Endothelial cell of hepatic sinusoid (primary cell): ENCODE measurements at regions not wholly inside any gene's neighbourhood (a gene's known extent, or its start where the extent isn't known, plus 50 kb on each side); places are given as distances from the start of the nearest gene placed in this dataset.
"Not testable (repeated sequence)": the region's sequence is repeated elsewhere in the genome, so short reads cannot be mapped to it uniquely, and the experiment has no call there.

Experiments
- in situ Hi-C: cut with HindIII; loops from 2 replicates; pipeline ENCODE4 v1.10.0; 2017; ENCODE audit warnings: low sequenced_read_pairs

DNA sequence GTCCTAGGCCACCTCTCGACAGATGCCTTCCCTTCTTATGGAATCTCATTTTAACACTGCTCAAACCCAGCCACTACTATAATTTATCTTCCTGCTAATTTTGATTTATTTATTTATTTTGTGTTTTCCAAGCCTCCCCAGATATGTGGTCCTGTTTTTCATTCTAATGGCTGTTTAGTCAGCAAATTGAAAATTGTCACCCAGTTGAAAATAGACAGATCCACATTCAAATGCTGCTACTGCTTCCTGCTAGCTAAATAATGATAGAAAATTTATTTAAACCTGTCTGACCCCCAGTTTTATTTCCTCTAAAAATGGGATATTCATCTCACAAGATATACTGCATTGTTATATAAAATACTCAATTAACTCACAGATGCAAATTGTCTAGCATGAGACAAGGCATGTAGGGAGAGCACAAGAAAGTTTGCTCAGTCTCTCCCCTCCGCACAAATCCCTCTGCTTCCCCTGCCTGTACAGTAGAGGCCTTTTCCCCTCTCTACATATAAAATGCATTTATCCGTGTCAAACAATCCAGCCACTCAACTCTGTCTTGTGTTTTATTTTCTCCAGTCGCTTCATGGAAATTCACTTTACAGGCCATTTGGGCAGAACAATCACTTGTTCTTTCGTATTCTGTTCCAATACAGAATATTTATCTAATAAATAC is 389.9 kb downstream of the SOX11 start:
- in situ Hi-C loops, result no loop called here

DNA sequence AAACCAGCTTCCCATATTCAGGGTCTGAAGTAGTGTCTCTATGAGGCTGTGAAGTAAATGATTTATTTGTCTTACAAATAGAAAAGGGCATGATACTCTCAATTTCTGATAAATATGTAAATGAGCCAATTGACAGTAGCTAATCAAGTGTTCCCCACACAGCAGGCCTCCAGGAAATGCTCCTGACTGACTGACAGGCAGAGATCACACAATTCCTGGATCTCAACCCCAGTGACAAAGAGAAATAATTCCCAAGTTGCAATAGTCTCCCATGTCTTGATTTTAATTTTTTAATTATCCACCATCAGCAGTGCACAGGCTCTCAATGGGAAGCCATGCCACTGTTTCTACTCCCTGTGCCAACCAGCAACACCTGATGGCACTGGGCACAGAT is 390.4 kb downstream of the SOX11 start:
- in situ Hi-C loops, result no loop called here

DNA sequence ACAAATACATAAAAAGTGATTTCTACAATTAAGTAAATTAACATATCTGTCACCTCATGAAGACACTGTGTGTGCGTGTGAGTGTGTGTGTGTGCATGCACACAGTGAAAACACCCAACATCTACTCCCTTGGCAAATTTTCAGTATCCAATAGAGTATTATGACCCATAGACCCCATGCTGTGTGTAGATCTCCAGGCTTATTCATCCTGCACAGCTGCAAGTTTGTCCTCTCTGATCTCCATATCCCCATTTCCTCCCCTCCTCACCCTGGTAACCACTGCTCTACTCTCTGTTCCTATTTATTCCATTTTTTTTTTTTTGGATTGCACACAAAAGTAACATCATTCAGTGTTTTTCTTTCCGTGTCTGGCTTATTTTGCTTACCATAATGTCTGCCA is 391.0 kb downstream of the SOX11 start:
- in situ Hi-C loops, result no loop called here

DNA sequence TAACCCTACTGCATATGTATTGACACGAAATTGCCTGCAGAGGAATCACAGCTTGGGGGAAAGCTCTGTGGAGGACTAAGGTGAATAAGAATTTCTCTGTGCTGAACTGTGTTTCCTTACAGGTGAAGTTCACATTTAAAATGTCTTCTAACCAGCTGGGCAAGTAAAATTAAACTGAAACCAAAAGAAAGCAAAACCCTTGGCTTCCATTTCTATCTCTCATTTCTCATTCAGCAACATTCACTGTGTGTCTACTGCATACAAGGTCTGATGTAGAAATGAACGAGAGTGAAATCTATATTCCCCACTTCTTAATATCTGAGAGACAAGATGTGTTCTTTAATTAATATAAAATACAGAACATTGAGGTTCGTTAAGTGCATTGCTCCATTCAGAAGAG is 397.3 kb downstream of the SOX11 start:
- in situ Hi-C loops, result no loop called here

DNA sequence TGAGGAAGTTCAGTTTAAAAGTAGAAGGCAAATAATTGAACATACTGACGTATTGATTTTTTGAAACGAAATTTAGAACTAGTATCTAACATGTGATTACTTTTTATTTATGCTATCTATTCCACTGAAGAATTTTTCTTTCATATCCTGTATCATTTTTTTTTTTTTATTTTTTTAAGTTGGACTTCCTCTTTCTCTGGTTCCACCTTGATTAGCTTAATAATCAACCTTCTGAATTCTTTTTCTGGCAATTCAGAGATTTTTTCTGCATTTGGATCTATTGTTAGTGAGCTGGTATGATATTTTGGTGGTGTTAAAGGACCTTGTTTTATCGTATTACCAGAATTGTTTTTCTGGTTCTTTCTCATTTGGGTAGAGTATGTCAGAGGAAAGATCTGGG is 411.2 kb downstream of the SOX11 start:
- in situ Hi-C loops, result no loop called here

DNA sequence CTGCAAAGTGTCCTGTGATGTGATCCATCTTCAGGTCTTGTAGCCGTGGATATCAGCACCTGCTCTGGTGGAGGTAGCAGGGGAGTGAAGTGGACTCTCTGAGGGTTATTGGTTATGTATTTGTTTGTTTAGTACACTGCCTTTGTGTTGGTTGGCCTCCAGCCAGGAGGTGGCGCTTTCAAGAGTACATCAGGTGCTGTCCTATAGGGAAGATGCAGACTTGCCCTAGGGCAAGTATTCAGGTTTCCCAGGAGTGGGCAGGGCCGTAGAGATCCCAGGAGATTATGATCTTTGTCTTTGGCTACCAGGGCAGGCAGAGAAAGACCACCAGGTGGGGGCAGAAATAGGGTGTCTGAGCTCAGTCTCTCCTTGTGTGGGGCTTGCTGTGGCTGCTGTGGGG is 411.8 kb downstream of the SOX11 start:
- in situ Hi-C loops, result no loop called here

DNA sequence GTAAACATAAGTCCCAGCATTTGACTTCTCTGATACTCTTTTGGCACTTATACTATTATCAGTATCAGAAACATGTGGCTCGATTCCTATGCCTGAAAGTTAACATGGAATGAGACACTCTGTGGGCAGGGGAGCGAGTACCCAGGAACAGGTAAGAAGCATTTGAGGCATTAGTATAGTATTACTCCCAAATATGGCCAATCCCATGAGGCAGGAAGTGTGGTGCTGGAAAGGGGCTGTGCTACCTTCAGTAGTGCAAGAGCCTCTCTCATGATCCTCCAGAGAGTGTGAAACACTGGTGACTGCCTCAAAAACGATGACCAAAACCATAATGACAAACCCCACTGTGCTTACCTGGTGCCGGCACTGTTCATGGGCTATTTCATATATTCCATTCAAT is 415.1 kb downstream of the SOX11 start:
- in situ Hi-C loops, result no loop called here

DNA sequence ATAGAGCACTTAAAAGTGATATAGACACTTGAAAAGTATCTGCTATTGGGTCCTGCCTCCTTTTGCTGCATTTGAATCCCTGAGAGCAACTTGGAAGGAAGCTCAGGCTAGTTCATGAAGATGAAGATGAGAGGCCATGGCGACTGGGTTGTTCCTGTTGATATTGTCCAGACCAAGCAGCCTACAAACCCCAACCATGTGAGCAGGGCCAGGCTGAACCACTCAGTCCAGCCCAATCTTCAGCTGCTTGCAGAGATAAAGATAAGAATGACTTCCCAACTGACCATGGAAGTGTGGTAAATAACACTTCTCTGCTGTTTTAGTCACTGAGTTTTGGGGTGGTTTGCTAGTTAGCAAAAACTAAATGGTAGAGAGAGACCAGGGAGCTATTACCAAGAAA is 417.6 kb downstream of the SOX11 start:
- in situ Hi-C loops, result no loop called here

DNA sequence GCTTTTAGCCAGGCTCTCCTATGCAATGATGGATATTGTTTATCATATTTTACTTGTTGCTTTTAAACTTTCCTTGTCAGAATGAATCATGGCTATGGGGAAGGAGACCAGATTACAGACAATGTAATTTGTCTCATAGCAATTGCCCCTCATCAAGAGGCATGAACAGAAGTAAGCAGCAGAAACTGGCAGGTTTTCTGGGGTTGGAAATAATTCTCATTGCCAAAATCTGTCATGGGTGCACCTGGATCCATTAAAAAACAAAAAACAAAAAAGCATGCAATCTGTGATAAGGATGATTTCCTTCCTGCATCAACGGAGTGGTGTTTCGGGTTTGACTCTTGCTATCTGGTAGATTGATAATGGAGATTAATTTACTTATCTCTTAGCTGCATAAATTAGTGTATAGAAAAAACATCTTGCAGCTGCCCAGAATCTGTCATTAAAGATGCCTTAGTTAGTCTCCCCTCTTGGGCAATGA is 419.6 kb downstream of the SOX11 start:
- in situ Hi-C loops, result no loop called here

DNA sequence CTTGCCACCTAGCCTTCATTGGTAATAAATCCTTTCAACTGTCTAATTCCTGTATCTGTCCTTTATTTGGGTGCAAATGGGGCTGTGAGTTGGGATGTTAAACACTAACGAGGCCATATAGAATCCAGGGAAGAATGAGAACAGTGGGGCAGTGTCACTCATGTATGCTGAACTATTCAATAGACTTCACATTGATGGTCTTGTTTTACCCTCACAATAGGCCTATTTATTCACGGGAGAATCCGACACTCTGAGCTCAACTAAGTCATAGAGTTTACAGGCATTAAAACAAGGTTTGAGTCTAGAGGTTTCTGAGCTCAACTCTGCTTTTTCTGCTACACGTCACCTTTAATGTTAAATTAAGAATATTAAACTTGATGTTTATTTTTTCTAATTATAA is 421.6 kb downstream of the SOX11 start:
- in situ Hi-C loops, result no loop called here

DNA sequence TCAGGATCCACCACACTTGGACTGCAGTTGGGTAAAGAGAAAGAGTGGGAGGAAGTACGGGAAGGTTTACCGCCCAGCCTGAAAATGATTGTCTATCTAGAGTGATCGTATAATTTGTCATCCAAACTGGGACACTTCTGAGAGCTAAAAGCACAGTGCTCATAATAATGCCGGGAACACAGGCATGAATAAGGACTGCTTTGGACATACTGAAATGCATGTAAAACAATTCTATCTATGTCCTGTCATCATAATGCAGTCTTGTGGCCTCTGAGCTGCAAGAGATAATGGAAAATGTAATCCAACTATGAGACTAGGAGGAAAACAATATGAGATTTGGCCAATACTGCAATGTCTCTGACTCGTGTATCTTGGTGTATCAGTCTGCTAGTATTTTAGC is 435.5 kb downstream of the SOX11 start:
- in situ Hi-C loops, result no loop called here

DNA sequence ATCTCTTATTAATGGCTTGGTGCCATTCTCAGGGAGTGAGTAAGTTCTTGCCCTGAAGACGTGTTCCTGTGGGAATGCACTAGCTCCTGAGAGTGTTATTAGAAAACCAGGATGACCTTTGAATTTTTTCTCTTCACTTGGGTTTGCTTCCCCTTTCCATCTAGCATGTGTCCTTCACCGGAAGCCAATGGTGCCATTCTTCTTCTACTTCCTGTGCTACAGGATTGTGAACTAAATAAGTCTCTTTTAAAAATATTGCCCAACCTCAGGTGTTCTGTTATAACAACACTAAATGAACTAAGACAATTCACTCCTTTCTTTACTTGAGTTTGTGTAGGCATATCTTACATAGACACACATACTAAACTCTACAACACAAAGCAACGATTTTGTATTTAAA is 447.0 kb downstream of the SOX11 start:
- in situ Hi-C loops, result no loop called here

DNA sequence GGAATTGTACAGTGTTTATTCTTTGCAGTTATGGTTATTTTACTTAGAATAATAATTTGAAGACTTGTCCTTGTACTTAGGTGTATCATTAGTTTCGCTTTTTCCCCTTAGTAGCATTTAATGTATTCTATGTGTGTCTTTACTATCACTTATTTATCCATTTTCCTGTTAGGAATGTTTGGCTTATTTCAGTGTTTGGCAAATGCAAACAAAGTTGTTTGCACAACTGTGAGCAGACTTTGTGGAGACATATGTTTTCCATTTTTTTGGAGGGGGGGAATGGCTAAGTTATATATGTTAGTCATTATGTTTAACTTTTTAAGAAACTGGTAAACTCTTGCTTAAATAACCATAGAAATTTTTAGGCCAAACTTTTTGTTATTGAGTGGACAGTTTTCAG is 447.7 kb downstream of the SOX11 start:
- in situ Hi-C loops, result no loop called here

DNA sequence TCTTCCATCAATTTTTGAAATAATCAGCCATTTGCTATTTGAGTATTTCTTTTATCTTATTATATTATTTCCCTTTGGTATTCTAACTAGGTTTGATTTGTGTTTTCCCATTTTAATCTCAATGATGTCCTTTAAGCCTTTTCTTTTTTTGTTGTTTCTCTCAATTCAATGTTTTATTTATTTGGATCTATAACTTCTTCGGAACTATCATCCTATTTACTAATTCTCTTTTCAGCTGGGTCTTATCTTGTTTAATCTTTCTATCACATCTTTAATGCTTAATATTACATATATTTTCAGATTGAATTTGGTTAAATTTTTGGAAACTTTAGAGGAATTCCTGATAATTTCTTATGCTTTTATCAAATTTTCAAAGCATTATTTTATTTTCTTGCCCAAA is 448.3 kb downstream of the SOX11 start:
- in situ Hi-C loops, result no loop called here

DNA sequence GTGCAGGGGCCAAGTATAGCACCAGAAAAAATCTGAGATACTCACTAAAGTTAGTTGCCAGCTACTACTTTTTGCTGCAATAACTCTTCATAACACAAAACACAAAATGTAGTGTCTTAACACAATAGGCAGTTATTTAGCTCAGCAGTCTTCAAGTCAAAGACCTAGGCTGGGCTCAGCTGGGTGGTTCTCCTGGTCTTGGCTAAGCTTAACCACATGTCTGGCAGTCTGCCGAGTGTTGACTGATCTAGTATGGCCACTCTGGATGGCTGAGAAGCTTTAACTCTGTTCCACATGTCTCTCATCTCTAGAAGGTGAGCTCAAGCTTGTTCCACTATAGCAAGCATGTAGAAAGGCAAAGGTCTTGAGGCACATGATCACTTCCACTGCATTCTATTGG is 451.6 kb downstream of the SOX11 start:
- in situ Hi-C loops, result no loop called here

DNA sequence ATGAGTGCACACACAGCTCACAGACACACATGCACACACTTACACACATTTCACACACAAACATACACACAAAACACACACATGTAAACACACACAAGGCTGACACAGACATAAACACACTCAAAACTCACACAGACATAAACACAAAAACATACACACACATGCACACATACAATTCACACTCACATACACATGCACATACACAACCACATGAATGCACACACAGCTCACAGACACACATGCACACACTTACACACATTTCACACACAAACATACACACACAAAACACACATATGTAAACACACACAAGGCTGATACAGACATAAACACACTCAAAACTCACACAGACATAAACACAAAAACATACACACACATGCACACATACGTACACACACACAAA is 455.0 kb downstream of the SOX11 start:
- in situ Hi-C loops, result not testable (repeated sequence)

DNA sequence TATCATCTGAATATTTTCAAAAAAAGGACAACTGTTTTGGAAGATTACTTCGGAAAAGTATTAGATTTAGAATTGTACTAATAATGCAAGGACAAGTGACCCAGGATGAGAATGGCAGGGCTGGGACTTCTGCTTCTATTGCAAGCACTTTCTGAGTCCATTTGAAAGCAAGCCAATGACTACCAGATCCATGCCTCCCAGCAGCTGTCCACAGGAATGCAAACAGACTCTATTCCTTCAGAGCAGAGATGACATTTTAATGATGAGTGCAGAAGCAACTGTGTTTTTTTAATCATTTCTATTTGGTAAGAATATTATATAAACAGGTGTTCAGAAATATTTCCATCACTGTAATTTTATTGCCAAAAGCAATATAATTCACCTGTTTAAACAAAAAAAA is 456.7 kb downstream of the SOX11 start:
- in situ Hi-C loops, result no loop called here

DNA sequence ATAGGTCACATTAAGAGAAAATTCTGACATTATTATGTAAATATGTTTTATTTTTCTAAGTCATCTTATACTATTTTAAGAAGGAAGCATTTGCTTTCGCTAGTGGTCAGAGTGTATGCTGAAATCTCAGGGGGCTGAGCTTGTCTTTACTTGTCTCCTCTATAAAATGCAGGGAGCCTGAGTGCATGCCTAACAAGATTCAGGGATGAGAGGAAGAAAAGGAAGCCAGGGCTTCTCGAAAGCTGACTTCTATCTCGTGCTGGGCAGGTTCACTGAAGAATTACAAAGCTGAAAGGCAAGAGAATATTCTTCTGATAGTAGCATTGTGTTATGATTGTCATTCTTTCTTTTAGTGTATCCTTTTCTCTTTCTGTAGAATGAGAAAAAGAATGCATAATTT is 467.4 kb downstream of the SOX11 start:
- in situ Hi-C loops, result no loop called here

DNA sequence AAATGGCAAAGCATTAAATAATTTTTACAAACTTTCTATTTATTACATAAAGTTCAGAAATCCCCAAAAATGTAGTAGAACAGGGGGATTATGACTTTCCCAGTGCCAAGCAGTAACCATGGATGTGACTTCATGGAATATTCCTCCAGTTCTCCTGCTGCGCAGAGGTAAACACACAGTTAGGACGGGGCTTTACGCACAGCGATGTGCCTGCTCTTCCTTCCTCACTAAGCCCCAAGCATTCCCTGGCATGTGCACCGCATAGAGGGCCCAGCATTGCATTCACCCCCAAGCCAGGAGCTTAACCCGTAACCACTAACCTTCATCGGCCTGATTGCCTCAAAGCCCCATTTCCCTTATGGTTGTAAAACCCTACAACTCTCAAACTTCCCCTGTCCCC is 471.7 kb downstream of the SOX11 start:
- in situ Hi-C loops, result no loop called here

DNA sequence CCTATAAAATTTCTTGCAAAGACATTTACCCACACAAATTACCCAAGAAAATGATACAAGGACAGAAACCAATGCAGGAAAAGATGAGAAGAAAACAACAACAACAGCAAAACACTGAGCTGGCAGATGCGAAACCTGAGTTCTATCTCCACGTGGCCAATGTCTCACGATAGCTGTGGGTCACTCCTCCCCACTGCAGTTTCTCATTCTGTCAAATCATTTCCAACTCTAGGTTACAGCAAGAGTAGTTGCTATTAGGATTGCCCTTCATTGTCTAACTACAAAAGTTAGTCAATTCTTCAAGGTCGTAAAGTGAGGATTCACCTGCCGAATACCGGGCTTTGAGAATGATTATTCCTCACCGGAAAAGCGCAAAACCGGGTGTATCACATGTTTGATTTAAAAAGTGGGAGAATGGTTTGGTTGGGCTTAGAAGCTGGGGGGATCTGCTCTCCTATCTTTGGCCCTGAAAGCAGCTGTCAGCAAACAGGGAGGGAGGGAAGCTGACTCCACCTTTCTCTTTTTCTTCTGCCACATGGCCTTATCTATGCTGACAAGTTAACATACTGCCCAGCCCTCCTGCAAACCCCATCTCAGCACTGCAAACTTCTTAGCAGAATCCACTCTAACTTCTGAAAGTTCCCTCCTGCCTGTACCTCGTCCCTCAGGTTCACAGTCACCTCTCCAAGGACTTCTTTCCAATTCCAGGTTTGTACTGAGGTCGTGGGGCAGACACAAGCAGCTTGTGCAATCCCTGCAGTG is 473.0 kb downstream of the SOX11 start:
- in situ Hi-C loops, result no loop called here

DNA sequence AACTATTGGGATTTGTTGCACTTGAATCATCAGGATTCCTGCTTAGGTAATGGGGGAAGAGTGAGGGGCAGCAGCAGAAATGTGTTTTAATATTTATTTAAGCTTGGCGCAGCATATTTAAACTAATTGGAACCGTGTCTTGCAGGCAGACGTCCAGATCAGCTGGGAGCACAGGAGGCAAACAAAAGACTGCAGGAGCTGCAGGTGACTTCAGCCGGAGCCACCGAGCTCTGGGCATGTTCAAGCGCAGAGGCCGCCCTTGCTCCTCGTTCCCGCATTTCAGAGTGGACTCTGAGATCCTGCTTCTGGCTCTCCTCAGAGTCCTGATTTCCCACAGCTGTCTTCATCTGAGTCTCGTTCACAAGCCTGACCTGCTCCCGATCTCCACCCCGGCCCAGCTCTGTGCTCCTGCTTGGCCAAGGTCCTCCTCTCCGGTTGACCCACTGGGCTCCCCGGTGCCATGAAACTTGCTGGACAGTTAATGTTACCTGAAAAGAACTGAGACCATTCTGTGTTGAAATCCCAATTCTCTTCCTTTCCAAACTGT is 475.5 kb downstream of the SOX11 start:
- in situ Hi-C loops, result no loop called here

DNA sequence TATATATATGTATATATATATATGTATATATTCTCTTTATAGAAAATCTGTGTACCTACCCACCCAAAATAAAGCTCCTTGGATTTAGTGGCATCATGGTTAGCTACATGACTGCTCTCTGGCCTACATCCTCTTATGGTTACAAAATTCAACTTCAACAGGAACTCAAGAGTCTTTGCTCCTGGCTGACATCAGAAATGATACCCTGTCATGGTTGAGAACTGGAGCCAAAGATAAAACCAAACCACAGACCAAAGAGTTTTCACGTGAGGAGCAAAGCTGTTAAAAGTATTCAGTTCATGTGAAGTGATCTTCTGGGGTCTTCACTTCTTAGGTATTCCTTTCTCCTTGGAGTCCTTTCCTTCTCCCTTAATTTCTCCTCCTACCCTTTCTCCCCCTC is 476.3 kb downstream of the SOX11 start:
- in situ Hi-C loops, result no loop called here
